C1 segment of cervical spinal cord (tissue), 14 donors: ENCODE measurements at regions not wholly inside any gene's neighbourhood (a gene's known extent, or its start where the extent isn't known, plus 50 kb on each side); places are given as distances from the start of the nearest gene placed in this dataset.
"Not testable (repeated sequence)": the region's sequence is repeated elsewhere in the genome, so short reads cannot be mapped to it uniquely, and the experiment has no call there.

ENCODE experiments used
- DNase-seq, 14 donors: peaks; one replicate each; lab custom pipeline; 2025; lab: John Stamatoyannopoulos, UW

DNA sequence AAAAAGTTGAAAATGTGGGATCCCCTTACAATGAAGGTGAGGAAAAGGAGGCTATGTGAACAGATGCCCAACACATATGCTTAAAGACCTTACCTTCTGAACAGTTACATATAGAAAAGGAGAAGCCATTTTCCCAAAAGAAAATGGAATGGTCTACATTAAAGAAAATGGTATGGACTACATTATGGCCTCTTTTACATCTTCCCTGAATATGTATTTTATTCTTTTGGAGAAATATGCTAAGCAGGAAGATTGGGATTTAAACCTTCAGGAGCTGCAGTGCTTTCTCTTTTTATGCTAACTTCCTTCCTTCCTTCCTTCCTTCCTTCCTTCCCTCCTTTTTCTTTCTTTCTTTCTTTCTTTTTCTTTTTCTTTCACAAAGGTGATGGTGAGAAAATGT, 155.4 kb downstream of the SEC23IP start:
- DNase-seq = no peak

GRCh38 chr10:120048391-120048790, 155.9 kb downstream of the SEC23IP start:
- DNase-seq = no peak

DNA sequence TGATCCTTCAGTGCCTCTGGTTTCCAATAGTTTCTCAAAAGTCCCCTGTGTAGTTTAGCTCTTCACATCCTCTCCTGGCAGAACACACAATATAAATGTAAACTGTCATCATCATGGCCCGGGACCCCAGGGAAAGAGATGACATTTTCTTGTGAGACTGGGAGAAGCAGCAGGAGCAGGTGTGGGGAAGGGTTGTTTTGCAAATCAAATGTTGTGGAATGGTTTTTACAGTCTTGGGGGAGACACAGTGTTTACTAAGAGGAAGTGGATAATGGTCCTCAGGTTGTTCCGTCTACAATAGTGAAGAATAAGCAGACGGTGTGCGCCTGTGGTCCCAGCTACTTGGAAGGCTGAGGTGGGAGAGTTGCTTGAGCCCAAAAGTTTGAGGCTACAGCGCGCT, 159.1 kb downstream of the SEC23IP start:
- no peak for DNase-seq

GRCh38 chr10:120052964-120053702, 160.6 kb downstream of the SEC23IP start:
- no peak for DNase-seq

DNA sequence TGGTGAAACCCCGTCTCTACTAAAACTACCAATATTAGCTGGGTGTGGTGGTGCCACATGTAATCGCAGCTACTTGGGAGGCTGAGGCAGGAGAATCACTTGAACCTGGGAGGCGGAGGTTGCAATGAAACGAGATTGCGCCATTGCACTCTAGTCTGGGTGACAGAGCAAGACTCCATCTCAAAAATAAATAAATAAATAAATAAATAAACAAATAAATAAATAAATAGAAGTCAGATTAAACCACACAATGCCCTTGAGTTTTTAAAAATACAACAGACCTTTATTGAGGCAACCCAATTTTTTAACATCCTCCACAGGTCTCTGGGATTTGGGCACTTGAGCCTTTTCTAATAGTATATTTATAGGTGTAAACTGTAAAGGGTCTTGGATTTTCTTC, 167.3 kb downstream of the SEC23IP start:
- DNase-seq = not testable (repeated sequence)

DNA sequence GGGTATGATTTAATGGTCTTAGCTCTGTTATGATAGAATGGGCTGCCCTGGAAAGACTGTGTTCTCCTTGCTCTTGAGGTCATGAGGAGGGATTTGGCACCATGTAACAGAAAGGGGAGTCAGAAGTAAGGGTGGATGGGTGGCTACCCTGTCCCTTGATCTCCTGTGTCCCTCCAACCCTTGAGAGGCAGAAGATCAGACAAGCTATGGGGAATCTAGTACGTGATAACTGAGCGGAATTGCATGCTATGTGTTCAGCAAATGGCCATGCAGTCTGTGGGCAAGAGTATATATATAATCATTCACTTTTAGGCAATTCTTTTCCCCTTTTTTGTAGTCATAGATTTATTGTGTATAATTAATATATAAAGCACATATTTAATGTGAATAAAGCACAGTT, 174.9 kb downstream of the SEC23IP start:
- no peak for DNase-seq

GRCh38 chr10:120069700-120070099, 177.2 kb downstream of the SEC23IP start:
- DNase-seq = no peak

GRCh38 chr10:120075349-120075748, 182.8 kb downstream of the SEC23IP start:
- DNase-seq = no peak

DNA sequence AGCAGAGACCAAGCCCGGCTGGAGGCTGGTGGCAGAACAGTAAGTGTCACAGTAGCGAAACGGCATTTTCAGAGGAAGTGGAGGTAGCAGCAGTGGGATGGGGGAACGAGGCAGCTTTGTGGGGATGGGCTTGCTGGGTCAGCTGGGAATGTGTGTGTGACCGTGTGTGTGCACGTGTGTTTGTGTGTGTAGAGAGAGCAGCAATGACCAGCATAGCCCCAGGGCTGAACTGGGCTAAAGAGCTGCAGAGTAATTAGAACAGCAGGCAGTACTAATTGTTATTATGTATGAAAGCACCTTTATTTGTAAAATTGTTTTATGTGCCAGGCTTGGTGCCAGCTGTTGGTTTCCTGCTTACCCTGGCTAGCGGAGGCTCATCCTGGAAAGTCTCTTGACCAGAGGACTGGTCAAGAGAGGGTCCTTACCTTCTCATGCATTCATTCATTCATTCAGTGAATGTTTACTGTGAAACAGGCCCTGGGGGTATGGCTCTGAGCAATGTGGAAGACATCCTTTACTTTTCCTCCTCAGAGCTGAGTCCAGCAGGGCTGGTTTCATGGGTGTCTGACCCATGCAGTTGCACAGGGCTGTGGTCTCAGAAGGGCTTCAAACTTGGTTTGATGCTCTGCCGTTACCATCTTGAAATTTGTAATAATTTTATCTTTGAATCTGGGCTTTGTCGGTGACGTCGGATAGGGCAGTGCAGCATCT, 184.6 kb downstream of the SEC23IP start:
- DNase-seq = no peak

GRCh38 chr10:120077707-120078492, 185.4 kb downstream of the SEC23IP start:
- DNase-seq = no peak

DNA sequence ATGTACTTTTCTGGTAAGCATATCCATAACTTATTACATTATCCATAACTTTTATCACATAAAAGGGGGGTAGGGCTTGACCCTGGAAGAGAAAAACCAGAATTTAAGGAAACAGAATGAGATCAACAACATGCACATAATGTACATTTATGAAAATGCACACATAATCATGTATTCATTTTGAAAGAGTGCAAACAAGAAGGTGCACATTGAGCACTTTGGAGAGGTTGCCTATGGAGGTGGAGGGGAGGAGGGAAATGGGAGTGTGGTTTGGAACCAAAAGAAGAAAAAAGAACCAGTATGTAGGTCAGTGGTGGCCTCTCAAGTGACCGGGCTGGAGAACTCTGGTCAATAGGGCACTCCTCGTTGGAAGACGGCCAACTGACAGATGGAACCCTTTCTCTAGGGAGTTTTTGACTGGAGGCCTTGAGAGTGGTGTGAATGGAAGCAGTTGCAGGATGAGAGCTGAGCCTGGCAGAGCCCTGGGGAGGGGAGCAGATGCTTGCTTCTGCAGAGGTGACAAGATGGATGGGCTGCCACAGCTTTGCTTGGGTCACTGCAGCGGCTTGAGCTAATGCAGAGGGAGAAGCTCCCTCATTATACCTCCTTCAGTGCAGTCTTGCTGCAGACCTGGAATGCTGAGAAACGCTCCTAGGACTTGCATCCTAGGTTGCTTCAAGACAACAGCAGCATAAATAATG, 192.7 kb downstream of the SEC23IP start:
- DNase-seq = no peak

GRCh38 chr10:120086066-120086465, 193.5 kb downstream of the SEC23IP start:
- DNase-seq = no peak

- no peak for DNase-seq
These were observed 194.6 kb downstream of the SEC23IP start for GRCh38 chr10:120087109-120087508.

DNA sequence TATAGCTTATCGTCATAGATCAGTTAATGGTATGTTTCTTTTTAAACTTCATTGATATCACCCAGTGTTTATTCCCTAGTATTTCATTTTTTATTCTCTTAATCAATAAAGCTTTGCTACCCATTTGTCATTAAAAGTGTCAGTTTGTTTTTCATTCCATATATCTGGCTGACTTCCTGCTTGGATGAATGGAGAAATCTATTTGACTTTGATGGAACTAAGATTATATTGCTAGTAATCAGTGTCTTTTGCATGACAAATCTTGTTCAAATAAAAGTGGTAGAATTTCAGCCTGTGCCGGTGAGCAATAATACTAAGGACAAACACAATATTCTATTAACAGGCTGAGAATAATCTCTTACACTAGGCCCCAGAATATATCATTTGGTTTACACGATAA, 203.3 kb downstream of the SEC23IP start:
- DNase-seq = no peak

- no peak for DNase-seq
These were observed 205.2 kb downstream of the SEC23IP start for GRCh38 chr10:120097766-120098165.

GRCh38 chr10:120098232-120098930, 205.9 kb downstream of the SEC23IP start:
- no peak for DNase-seq

DNA sequence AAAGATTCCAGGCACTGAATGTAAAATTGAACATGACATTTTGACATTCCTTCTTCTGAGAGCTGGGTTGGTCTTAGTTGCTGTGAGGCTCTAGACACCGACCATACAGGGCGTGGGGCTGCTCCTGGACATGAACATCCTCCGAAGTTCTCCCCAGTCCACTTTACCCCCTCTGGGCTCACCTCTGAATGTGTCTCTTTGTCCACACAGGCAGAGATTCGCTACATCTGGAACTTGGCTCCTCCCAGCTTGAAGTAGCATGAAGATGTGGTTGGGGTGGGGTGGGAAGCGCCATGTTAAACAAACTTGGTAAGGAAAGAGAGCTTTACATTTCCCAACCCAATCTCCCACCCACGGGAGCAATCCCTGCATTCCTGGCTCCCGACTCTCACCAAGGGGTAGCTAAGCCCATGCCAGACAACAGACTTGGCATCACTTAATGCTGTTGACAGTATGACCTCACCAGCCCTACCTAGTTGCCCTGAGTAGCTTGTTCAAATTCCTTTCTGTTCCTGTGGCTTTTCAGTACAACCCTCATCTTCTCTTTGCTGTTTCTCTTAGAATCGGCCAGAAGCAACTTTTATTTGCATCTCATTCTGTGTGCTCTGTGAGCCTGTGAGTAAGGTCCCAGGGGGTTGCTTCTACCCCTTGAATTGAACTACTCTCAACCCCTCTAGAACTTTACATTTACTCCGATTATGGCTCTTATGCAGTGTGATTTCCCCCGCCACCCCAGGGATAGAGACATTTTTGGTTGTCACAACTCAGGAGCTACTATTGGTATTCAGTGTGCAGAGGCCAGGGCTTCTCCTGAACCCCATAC, 211.4 kb downstream of the SEC23IP start:
- DNase-seq = no peak

- no peak for DNase-seq
These were observed 212.5 kb downstream of the SEC23IP start for GRCh38 chr10:120105001-120105400.

DNA sequence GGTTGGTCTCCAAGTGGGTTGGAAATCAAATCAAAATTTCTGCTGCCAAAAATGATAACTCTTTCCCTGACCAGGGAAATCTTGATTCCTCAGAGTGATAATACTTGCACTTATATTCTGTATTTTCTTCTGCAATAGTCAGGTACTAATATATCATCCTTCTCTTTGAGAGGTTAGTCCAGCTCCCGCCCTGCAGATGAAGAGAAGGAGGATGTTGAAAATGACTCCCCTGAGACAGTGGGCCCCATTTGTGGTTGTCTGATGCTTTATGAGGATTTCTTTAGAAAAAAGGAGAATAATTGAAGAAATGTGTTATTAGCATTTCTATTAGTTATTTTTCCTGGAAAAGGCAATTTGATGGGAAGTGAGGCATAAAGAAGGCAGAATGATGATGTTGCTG, 213.0 kb downstream of the SEC23IP start:
- no peak for DNase-seq

- no peak for DNase-seq
These were observed 216.4 kb downstream of the SEC23IP start for GRCh38 chr10:120108916-120109315.
